HG02571 (cell line): ENCODE measurements at regions not wholly inside any gene's neighbourhood (a gene's known extent, or its start where the extent isn't known, plus 50 kb on each side); places are given as distances from the start of the nearest gene placed in this dataset.
"Not testable (repeated sequence)": the region's sequence is repeated elsewhere in the genome, so short reads cannot be mapped to it uniquely, and the experiment has no call there.

ENCODE experiments used
- ATAC-seq: cut with Tn5 transposase; IDR thresholded peaks from one replicate; pipeline ENCODE4 v1.9.1; 2021; ENCODE audit warnings: mild to moderate bottlenecking, moderate library complexity; ENCODE audit not compliant: unreplicated experiment

- no peak for ATAC-seq
Observed at GRCh38 chr18:8882632-8883408, 177.5 kb downstream of the MTCL1 start.

- ATAC-seq, result no peak
Observed at GRCh38 chr18:8883409-8883668, 178.0 kb downstream of the MTCL1 start.

- not testable (repeated sequence) for ATAC-seq
Observed at GRCh38 chr18:8887877-8888276, 182.5 kb downstream of the MTCL1 start.

- ATAC-seq, result no peak
Observed at GRCh38 chr18:8889489-8889888, 184.1 kb downstream of the MTCL1 start.

- not testable (repeated sequence) for ATAC-seq
Observed at GRCh38 chr18:8890503-8890902, 185.1 kb downstream of the MTCL1 start.

GRCh38 chr18:8890957-8891464 lies 185.7 kb downstream of the MTCL1 start:
- ATAC-seq, result no peak

- ATAC-seq, result no peak
Observed at GRCh38 chr18:8893221-8893620, 187.9 kb downstream of the MTCL1 start.

GRCh38 chr18:8893628-8894231 lies 188.4 kb downstream of the MTCL1 start:
- no peak for ATAC-seq

- no peak for ATAC-seq
Observed at GRCh38 chr18:8894823-8895222, 189.5 kb downstream of the MTCL1 start.

- ATAC-seq, result no peak
Observed at GRCh38 chr18:8895341-8895740, 190.0 kb downstream of the MTCL1 start.

- no peak for ATAC-seq
Observed at GRCh38 chr18:8895987-8896619, 190.7 kb downstream of the MTCL1 start.

- no peak for ATAC-seq
Observed at GRCh38 chr18:8899000-8899399, 193.6 kb downstream of the MTCL1 start.

- ATAC-seq, result no peak
Observed at GRCh38 chr18:8900552-8900951, 195.2 kb downstream of the MTCL1 start.

- ATAC-seq, result no peak
Observed at GRCh38 chr18:8901019-8901418, 195.7 kb downstream of the MTCL1 start.

GRCh38 chr18:8904316-8904715 lies 198.2 kb upstream of the NDUFV2 start:
- no peak for ATAC-seq

GRCh38 chr18:8908792-8909510 lies 193.5 kb upstream of the NDUFV2 start:
- no peak for ATAC-seq

- no peak for ATAC-seq
Observed at GRCh38 chr18:8910186-8910822, 192.2 kb upstream of the NDUFV2 start.

GRCh38 chr18:8910843-8911242 lies 191.7 kb upstream of the NDUFV2 start:
- ATAC-seq, result no peak

- ATAC-seq, result no peak
Observed at GRCh38 chr18:8911408-8912340, 190.8 kb upstream of the NDUFV2 start.
